ENCODE measurements at regions not wholly inside any gene's neighbourhood (a gene's known extent, or its start where the extent isn't known, plus 50 kb on each side); places are given as distances from the start of the nearest gene placed in this dataset.

GRCh38 chr2:16298866-16299265, 358.5 kb downstream of the MYCN start (continued):
- TF ChIP-seq RXRA (IDR thresholded peaks at IDR 0.05; ENCODE audit: insufficient read depth, low read depth, low read length): no peak
- TF ChIP-seq MAX (IDR thresholded peaks at IDR 0.05): no peak
- no peak for TF ChIP-seq ZNF274 (IDR thresholded peaks at IDR 0.05; ENCODE audit: borderline replicate concordance, extremely low read depth, low read length)
- no peak for TF ChIP-seq GTF2F1 (IDR thresholded peaks at IDR 0.05; ENCODE audit: borderline replicate concordance, low read depth, low read length)
- no peak for TF ChIP-seq SP1 (IDR thresholded peaks at IDR 0.05; ENCODE audit: low read depth, low read length)

Data from H1 (cell line).